ENCODE measurements at regions not wholly inside any gene's neighbourhood (a gene's known extent, or its start where the extent isn't known, plus 50 kb on each side); places are given as distances from the start of the nearest gene placed in this dataset.

GRCh38 chr6:68200929-68201328 lies 434.2 kb upstream of the ADGRB3 start:
- H2AFZ ChIP-seq (ENCODE audit: control insufficient read depth, low read depth, low read length), result no peak overlapping the region
- POLR2A ChIA-PET, result no interaction called here
- no peak overlapping the region for H3K27ac ChIP-seq (ENCODE audit: control insufficient read depth, insufficient read depth)
- no peaks in the 10 kb centered on the region for H3K9me3 ChIP-seq (replicated peaks; ENCODE audit: control insufficient read depth, insufficient read depth, low read length)
- intact Hi-C loops (cut with micrococcal nuclease; ENCODE audit: unreplicated experiment), result no loop called here
- FAIRE-seq, result no peak
- no peak for ATAC-seq
- no peak overlapping the region for H3K4me3 ChIP-seq
- H3K27me3 ChIP-seq (replicated peaks in 1 of 2; ENCODE audit: control insufficient read depth in 2 of 2, insufficient read depth in 2 of 2, low read length in 1 of 2), result no peaks in the 10 kb centered on the region
- SMC1A ChIA-PET (ENCODE audit: uncharacterized antibody, unreplicated experiment), result interaction anchor here (1.4 kb wide), 1 partner anchor 374 kb away, joined by 3 read pairs; no protein-coding TSS in a partner anchor
- H3K36me3 ChIP-seq (ENCODE audit: control insufficient read depth in 2 of 2, insufficient read depth in 2 of 2, low read length in 1 of 2), result no peaks in the 10 kb centered on the region
- H3K9ac ChIP-seq (ENCODE audit: control insufficient read depth, insufficient read depth, low read length), result no peak overlapping the region
- in situ Hi-C loops (cut with MboI), result no loop called here
- DNase-seq (ENCODE audit: low read depth, low spot score), result no peak
- CTCF ChIA-PET, result no interaction called here
- H3K4me1 ChIP-seq (ENCODE audit: control insufficient read depth, insufficient read depth, low read length), result no peaks in the 10 kb centered on the region
- BruUV-seq (replicated peaks), result no TSS peak
- H3K79me2 ChIP-seq (ENCODE audit: control insufficient read depth, insufficient read depth, low read length), result no peaks in the 10 kb centered on the region
- H3K4me2 ChIP-seq (ENCODE audit: control insufficient read depth, insufficient read depth), result no peak overlapping the region
- no peaks in the 10 kb centered on the region for H4K20me1 ChIP-seq (ENCODE audit: control insufficient read depth, insufficient read depth)
- RAD21 ChIA-PET (ENCODE audit: unreplicated experiment), result no interaction called here
- TF ChIP-seq BHLHE40 (IDR thresholded peaks at IDR 0.05; ENCODE audit: borderline replicate concordance in 1 of 2, low read depth in 2 of 2, low read length in 1 of 2) (no peak), NR2C1 (IDR thresholded peaks at IDR 0.05) (no peak), HCFC1 (IDR thresholded peaks at IDR 0.05; ENCODE audit: low read length) (no peak), POLR2AphosphoS2 (IDR thresholded peaks at IDR 0.05; ENCODE audit: low read depth, low read length) (no peak), BCLAF1 (IDR thresholded peaks at IDR 0.05) (no peak)

GRCh38 chr6:68197356-68197755 lies 437.7 kb upstream of the ADGRB3 start:
- H4K20me1 ChIP-seq (ENCODE audit: control insufficient read depth, insufficient read depth), result no peaks in the 10 kb centered on the region
- no TSS peak for BruUV-seq (replicated peaks)
- no peak overlapping the region for H2AFZ ChIP-seq (ENCODE audit: control insufficient read depth, low read depth, low read length)
- TF ChIP-seq POU2F2 (IDR thresholded peaks at IDR 0.05; ENCODE audit: borderline replicate concordance, low read depth, low read length) (no peak), JUND (IDR thresholded peaks at IDR 0.05; ENCODE audit: low read depth, low read length) (no peak), RB1 (IDR thresholded peaks at IDR 0.05; ENCODE audit: borderline replicate concordance) (no peak)
- RAD21 ChIA-PET (ENCODE audit: unreplicated experiment), result no interaction called here
- H3K27ac ChIP-seq (ENCODE audit: control insufficient read depth, insufficient read depth), result no peak overlapping the region
- no peak overlapping the region for H3K4me3 ChIP-seq
- CTCF ChIA-PET, result interaction anchor here (1.5 to 2.2 kb wide), 2 partner anchors 264 to 265 kb away, joined by 5 to 10 read pairs; no protein-coding TSS in a partner anchor
- in situ Hi-C loops (cut with MboI), result no loop called here
- no peak overlapping the region for H3K4me2 ChIP-seq (ENCODE audit: control insufficient read depth, insufficient read depth)
- 95% methylated on average over 1 of the region's 1 CpG for WGBS (ENCODE audit: insufficient coverage, insufficient replicate concordance, low lambda C conversion rate, missing lambda C conversion rate)
- SMC1A ChIA-PET (ENCODE audit: uncharacterized antibody, unreplicated experiment), result interaction anchor here (2.0 kb wide), 1 partner anchor 264 kb away, joined by 7 read pairs; no protein-coding TSS in a partner anchor
- DNase-seq (ENCODE audit: low read depth, low spot score) (no peak), FAIRE-seq (no peak), ATAC-seq (no peak)
- no peaks in the 10 kb centered on the region for H3K27me3 ChIP-seq (replicated peaks in 1 of 2; ENCODE audit: control insufficient read depth in 2 of 2, insufficient read depth in 2 of 2, low read length in 1 of 2)
- POLR2A ChIA-PET, result no interaction called here
- H3K79me2 ChIP-seq (ENCODE audit: control insufficient read depth, insufficient read depth, low read length), result no peaks in the 10 kb centered on the region
- no peaks in the 10 kb centered on the region for H3K9me3 ChIP-seq (replicated peaks; ENCODE audit: control insufficient read depth, insufficient read depth, low read length)
- no peaks in the 10 kb centered on the region for H3K4me1 ChIP-seq (ENCODE audit: control insufficient read depth, insufficient read depth, low read length)
- no peak overlapping the region for H3K9ac ChIP-seq (ENCODE audit: control insufficient read depth, insufficient read depth, low read length)
- intact Hi-C loops (cut with micrococcal nuclease; ENCODE audit: unreplicated experiment), result no loop called here
- H3K36me3 ChIP-seq (ENCODE audit: control insufficient read depth in 2 of 2, insufficient read depth in 2 of 2, low read length in 1 of 2), result no peaks in the 10 kb centered on the region
